ENCODE measurements at regions not wholly inside any gene's neighbourhood (a gene's known extent, or its start where the extent isn't known, plus 50 kb on each side); places are given as distances from the start of the nearest gene placed in this dataset.

DNA sequence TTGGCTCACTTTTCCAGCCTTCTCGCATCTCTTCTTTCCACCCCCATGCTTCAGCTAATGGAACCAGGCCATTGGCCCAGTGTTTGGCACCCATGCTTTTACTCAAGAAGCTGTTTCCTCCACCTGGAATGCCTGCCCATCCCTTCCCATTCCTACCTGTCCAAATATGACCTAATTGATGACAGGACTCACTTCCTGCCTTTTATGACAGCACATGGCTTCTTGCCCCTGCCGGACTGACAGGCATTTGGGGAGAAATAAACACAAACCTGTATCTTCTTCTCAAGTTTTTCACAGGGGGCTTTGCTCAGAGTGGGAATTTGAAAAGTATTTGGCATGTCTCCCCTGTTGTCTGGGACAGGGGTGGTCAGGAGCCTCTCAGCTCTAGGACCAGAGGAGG lies 120.1 kb downstream of the ABHD5 start:
- no peak overlapping the region for H3K4me3 ChIP-seq (ENCODE audit: control insufficient read depth in 2 of 3, extremely low read depth in 1 of 3, insufficient read depth in 2 of 3, low read depth in 1 of 3, low read length in 3 of 3)
- no peaks in the 10 kb centered on the region for H3K27me3 ChIP-seq (ENCODE audit: control insufficient read depth, extremely low read depth, insufficient read depth, low read length)
- DNase-seq (ENCODE audit: low read depth, low spot score) (no peak), FAIRE-seq (no peak)
- H3K4me2 ChIP-seq (ENCODE audit: control insufficient read depth, extremely low read depth, insufficient read depth, low read depth, low read length) = no peak overlapping the region
- H3K4me1 ChIP-seq (ENCODE audit: control insufficient read depth, extremely low read depth, insufficient read depth, low read length) = peaks cover 7% of the 10 kb centered on the region
- no peak overlapping the region for H3K27ac ChIP-seq (ENCODE audit: control insufficient read depth, insufficient read depth, low read length)
- dilution Hi-C loops (cut with MboI; ENCODE audit: extremely low pct_ligation_motif_present, low sequenced_read_pairs) = no loop called here
- H2AFZ ChIP-seq (ENCODE audit: control insufficient read depth, low read length) = peak overlapping the region; percentile 10
- H3K36me3 ChIP-seq (ENCODE audit: control insufficient read depth in 2 of 2, extremely low read depth in 1 of 2, insufficient read depth in 2 of 2, low read length in 2 of 2) = no peaks in the 10 kb centered on the region
- H3K9ac ChIP-seq (ENCODE audit: control insufficient read depth, extremely low read depth, insufficient read depth, low read length) = no peak overlapping the region
- TF ChIP-seq EZH2 (IDR thresholded peaks at IDR 0.05; ENCODE audit: low read length) (no peak), CTCF (optimal IDR thresholded peaks at IDR 0.05 in 1 of 3, IDR thresholded peaks at IDR 0.05 in 1 of 3, conservative IDR thresholded peaks at IDR 0.05 in 1 of 3; ENCODE audit: extremely low read depth in 1 of 3, insufficient read depth in 2 of 3, low read length in 3 of 3) (no peak)
- H3K79me2 ChIP-seq (ENCODE audit: control insufficient read depth, insufficient read depth, low read length) = no peaks in the 10 kb centered on the region
- H3K9me3 ChIP-seq (ENCODE audit: control insufficient read depth, low read depth, low read length) = no peaks in the 10 kb centered on the region
- no peaks in the 10 kb centered on the region for H4K20me1 ChIP-seq (ENCODE audit: control insufficient read depth, extremely low read depth, insufficient read depth, low read length)
- no peaks in the 10 kb centered on the region for H3K9me1 ChIP-seq (ENCODE audit: control insufficient read depth, extremely low read depth, insufficient read depth, low read length)

GRCh38 chr3:43814461-43814860 lies 123.7 kb downstream of the ABHD5 start:
- Histone ChIP-seq H2AFZ (ENCODE audit: control insufficient read depth, low read length) (no peak overlapping the region), H3K36me3 (ENCODE audit: control insufficient read depth in 2 of 2, extremely low read depth in 1 of 2, insufficient read depth in 2 of 2, low read length in 2 of 2) (no peaks in the 10 kb centered on the region), H3K9me1 (ENCODE audit: control insufficient read depth, extremely low read depth, insufficient read depth, low read length) (no peaks in the 10 kb centered on the region), H3K4me3 (ENCODE audit: control insufficient read depth in 2 of 3, extremely low read depth in 1 of 3, insufficient read depth in 2 of 3, low read depth in 1 of 3, low read length in 3 of 3) (no peak overlapping the region), H3K9ac (ENCODE audit: control insufficient read depth, extremely low read depth, insufficient read depth, low read length) (no peak overlapping the region), H3K4me2 (ENCODE audit: control insufficient read depth, extremely low read depth, insufficient read depth, low read depth, low read length) (no peak overlapping the region), H3K9me3 (ENCODE audit: control insufficient read depth, low read depth, low read length) (no peaks in the 10 kb centered on the region), H3K4me1 (ENCODE audit: control insufficient read depth, extremely low read depth, insufficient read depth, low read length) (peaks cover 7% of the 10 kb centered on the region), H3K27me3 (ENCODE audit: control insufficient read depth, extremely low read depth, insufficient read depth, low read length) (no peaks in the 10 kb centered on the region), H3K27ac (ENCODE audit: control insufficient read depth, insufficient read depth, low read length) (no peak overlapping the region), H4K20me1 (ENCODE audit: control insufficient read depth, extremely low read depth, insufficient read depth, low read length) (no peaks in the 10 kb centered on the region), H3K79me2 (ENCODE audit: control insufficient read depth, insufficient read depth, low read length) (no peaks in the 10 kb centered on the region)
- DNase-seq (ENCODE audit: low read depth, low spot score) = no peak
- no peak for FAIRE-seq
- dilution Hi-C loops (cut with MboI; ENCODE audit: extremely low pct_ligation_motif_present, low sequenced_read_pairs) = no loop called here
- TF ChIP-seq CTCF (optimal IDR thresholded peaks at IDR 0.05 in 1 of 3, IDR thresholded peaks at IDR 0.05 in 1 of 3, conservative IDR thresholded peaks at IDR 0.05 in 1 of 3; ENCODE audit: extremely low read depth in 1 of 3, insufficient read depth in 2 of 3, low read length in 3 of 3) (no peak), EZH2 (IDR thresholded peaks at IDR 0.05; ENCODE audit: low read length) (no peak)

Measured in keratinocyte (primary cell).